ENCODE measurements at regions not wholly inside any gene's neighbourhood (a gene's known extent, or its start where the extent isn't known, plus 50 kb on each side); places are given as distances from the start of the nearest gene placed in this dataset.
"Not testable (repeated sequence)": the region's sequence is repeated elsewhere in the genome, so short reads cannot be mapped to it uniquely, and the experiment has no call there.

DNA sequence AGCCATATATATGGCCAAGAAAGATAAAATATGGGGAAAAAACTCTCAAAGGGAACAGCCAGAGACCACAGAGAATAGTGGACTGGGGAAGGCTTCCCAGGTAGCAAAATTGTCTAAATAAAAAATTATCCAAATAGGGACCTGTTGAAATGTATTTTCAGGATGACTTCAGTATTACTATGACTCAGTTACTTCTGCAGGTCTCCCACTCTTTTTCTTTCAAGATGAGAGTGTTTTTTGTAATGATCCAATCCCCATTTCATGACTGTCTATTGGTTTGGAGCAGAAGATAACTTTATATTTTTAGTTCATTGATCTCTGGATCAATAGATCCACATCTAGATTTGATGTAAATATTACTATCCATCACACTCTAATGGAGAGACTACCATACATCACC, 372.1 kb upstream of the EMCN start:
- DNase-seq (ENCODE audit: insufficient read length, low spot score) (no peak), FAIRE-seq (no peak)
- no peak for TF ChIP-seq POLR2A (IDR thresholded peaks at IDR 0.05; ENCODE audit: low read depth, low read length)

DNA sequence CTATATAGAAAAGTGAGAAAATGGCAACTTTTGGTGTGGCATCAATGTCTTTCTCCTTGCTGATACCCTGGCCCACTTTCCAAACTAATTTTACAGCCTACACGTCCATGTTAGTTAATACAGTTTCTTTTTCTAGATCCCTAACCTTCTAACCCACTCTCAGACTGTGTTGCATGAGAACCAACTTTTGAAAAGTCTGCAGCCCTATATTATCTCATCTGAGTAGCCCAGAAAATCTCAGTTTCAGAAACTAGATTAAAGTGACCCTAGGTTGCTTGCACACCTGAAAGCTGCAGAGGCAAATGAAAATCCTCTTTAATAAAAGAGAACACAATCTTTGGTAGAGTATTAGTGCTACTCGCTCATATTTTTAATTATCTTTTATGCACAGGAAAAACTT, 371.6 kb upstream of the EMCN start:
- no peak for TF ChIP-seq POLR2A (IDR thresholded peaks at IDR 0.05; ENCODE audit: low read depth, low read length)
- no peak for FAIRE-seq
- DNase-seq (ENCODE audit: insufficient read length, low spot score): no peak

GRCh38 chr4:100882661-100883060, 364.8 kb upstream of the EMCN start:
- DNase-seq (ENCODE audit: insufficient read length, low spot score) (no peak), FAIRE-seq (no peak)
- no peak for TF ChIP-seq POLR2A (IDR thresholded peaks at IDR 0.05; ENCODE audit: low read depth, low read length)

DNA sequence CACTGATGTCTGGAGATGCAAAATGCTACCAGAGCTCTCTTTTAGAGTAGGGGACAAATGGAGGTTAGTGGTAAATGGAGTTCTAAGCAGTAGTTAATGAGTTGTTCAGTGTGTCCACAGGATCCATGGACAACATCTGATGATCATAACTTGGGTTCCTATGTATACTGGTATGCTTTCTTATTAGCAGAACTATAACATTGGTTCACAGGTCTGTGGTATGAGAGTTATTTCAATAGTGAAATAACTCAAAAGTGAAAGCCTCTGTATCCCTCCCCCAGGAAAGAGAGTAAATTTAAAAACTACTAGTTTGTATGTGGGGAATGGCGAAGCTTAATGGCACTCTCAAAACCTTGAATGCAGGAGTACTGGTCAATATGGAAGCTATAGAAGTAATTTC, 363.5 kb upstream of the EMCN start:
- no peak for DNase-seq (ENCODE audit: insufficient read length, low spot score)
- no peak for FAIRE-seq
- TF ChIP-seq POLR2A (IDR thresholded peaks at IDR 0.05; ENCODE audit: low read depth, low read length): no peak

- no peak for FAIRE-seq
- DNase-seq (ENCODE audit: insufficient read length, low spot score): no peak
- no peak for TF ChIP-seq POLR2A (IDR thresholded peaks at IDR 0.05; ENCODE audit: low read depth, low read length)
Observed at GRCh38 chr4:100880011-100880410, 362.2 kb upstream of the EMCN start.

GRCh38 chr4:100879471-100879870, 361.6 kb upstream of the EMCN start:
- FAIRE-seq (no peak), DNase-seq (ENCODE audit: insufficient read length, low spot score) (no peak)
- TF ChIP-seq POLR2A (IDR thresholded peaks at IDR 0.05; ENCODE audit: low read depth, low read length): no peak

DNA sequence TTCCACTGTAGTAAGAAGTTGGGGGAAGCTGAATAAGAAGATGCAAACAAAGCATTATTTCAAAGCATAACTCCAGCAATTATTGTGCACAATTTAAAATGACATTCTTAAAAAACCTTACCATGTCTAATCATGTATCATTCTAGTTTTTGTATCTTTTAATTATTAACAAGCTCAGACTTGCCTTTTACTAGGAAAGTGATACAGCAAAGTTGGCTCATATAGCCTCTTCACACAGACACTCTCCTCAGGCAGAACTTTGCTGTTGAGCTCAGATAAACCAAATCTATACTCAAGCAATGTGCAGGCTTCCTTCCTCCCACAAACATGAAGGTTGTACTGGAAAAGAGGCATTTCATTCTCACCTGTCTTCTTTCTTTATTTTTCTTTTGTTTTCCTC, 358.7 kb upstream of the EMCN start:
- no peak for TF ChIP-seq POLR2A (IDR thresholded peaks at IDR 0.05; ENCODE audit: low read depth, low read length)
- FAIRE-seq: no peak
- DNase-seq (ENCODE audit: insufficient read length, low spot score): no peak

- TF ChIP-seq POLR2A (IDR thresholded peaks at IDR 0.05; ENCODE audit: low read depth, low read length): no peak
- FAIRE-seq: no peak
- DNase-seq (ENCODE audit: insufficient read length, low spot score): no peak
Observed at GRCh38 chr4:100875296-100876068, 357.7 kb upstream of the EMCN start.

DNA sequence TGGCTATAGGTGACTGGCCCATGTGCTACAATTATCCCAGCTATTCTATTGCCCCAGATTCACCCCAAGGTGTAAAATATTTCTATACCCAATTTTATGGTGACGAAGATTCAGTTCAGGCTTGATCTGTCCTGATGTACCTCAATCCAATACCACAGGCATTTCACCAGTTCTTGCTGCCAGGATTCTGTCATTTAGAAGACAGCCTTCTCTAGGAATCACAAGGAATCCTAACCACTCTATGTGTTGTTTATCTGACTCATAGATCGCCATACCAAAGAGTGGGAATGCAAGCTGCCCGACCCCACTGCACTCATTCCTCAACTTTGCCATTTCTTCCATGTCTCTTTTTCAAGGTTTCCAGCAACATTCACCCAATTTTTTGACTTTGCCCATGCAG, 355.0 kb upstream of the EMCN start:
- no peak for FAIRE-seq
- no peak for TF ChIP-seq POLR2A (IDR thresholded peaks at IDR 0.05; ENCODE audit: low read depth, low read length)
- DNase-seq (ENCODE audit: insufficient read length, low spot score): no peak

- TF ChIP-seq POLR2A (IDR thresholded peaks at IDR 0.05; ENCODE audit: low read depth, low read length): no peak
- FAIRE-seq: no peak
- no peak for DNase-seq (ENCODE audit: insufficient read length, low spot score)
Observed at GRCh38 chr4:100870940-100871772, 353.3 kb upstream of the EMCN start.

DNA sequence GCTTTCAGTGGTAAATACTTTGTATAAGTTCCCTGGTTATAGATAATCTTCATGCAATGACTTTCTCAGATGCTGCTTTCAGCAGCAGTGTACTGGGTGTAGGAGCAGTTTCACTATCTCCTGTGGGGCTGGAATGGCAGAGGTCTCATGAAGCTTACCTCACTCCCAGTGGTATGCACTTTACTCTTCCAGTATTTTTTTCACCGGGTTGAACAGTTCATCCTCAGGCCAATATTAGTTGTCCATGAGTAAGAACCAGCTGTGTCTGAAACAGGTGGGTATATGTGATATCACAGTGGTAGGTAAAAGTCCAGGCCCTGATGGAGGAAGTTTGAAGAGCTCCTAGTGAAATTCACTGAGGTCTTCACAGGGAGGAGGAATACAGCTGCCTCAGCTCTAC, 351.5 kb upstream of the EMCN start:
- no peak for DNase-seq (ENCODE audit: insufficient read length, low spot score)
- no peak for TF ChIP-seq POLR2A (IDR thresholded peaks at IDR 0.05; ENCODE audit: low read depth, low read length)
- FAIRE-seq: no peak

GRCh38 chr4:100868281-100868680, 350.5 kb upstream of the EMCN start:
- DNase-seq (ENCODE audit: insufficient read length, low spot score); FAIRE-seq: not testable (repeated sequence)

- no peak for DNase-seq (ENCODE audit: insufficient read length, low spot score)
- TF ChIP-seq POLR2A (IDR thresholded peaks at IDR 0.05; ENCODE audit: low read depth, low read length): no peak
- no peak for FAIRE-seq
Observed at GRCh38 chr4:100852326-100852725, 334.5 kb upstream of the EMCN start.

GRCh38 chr4:100849319-100849718, 331.5 kb upstream of the EMCN start:
- DNase-seq (ENCODE audit: insufficient read length, low spot score): no peak
- TF ChIP-seq POLR2A (IDR thresholded peaks at IDR 0.05; ENCODE audit: low read depth, low read length): no peak
- FAIRE-seq: no peak

DNA sequence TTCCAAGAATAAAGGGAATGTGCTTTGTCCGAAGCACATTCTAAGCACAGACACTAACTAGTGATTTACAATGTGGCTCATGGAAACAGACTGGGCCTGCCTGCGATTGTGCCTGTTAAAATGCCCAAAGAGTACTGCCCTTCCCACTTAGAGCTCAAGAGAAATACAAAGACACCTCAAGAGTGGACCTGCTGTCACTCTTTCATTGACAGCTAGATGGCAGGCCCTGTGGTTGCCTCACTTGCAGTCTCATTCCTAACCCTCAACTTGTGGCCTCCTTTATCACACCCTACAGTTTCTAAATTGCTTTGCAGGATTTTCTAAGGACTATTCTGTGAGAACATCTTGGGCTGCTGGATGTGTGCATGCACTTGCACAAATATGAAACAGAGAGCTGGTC, 331.0 kb upstream of the EMCN start:
- no peak for TF ChIP-seq POLR2A (IDR thresholded peaks at IDR 0.05; ENCODE audit: low read depth, low read length)
- DNase-seq (ENCODE audit: insufficient read length, low spot score) (no peak), FAIRE-seq (no peak)

All from H54 (cell line).